Breast epithelium (tissue), 4 donors: ENCODE measurements at regions not wholly inside any gene's neighbourhood (a gene's known extent, or its start where the extent isn't known, plus 50 kb on each side); places are given as distances from the start of the nearest gene placed in this dataset.

ENCODE experiments used
- DNase-seq, 2 donors: peaks; one replicate each; pipeline ENCODE4 v3.0.0-alpha.2; 2019; ENCODE audit warnings: low spot score in 2 of 2
- H3K27ac ChIP-seq, 2 donors: fragments of 200-600 bp; sonication (generic) in 1 of 2; one replicate each; pipeline ENCODE4 v1.5.1; 2016 to 2019; ENCODE audit warnings: mild to moderate bottlenecking in 1 of 2
- H3K27me3 ChIP-seq, 2 donors: fragments of 200-600 bp; sonication (generic) in 1 of 2; one replicate each; pipeline versions ENCODE4 v1.5.1 to v1.6.0; 2017 to 2019; ENCODE audit warnings: control low read depth in 1 of 2, mild to moderate bottlenecking in 1 of 2
- H3K36me3 ChIP-seq: fragments of 200-600 bp; one replicate; pipeline ENCODE4 v1.5.1; 2019
- H3K4me1 ChIP-seq, 2 donors: fragments of 200-600 bp; sonication (generic); one replicate each; pipeline ENCODE4 v1.5.1; 2016 to 2019; ENCODE audit warnings: control low read depth in 1 of 2
- H3K4me3 ChIP-seq, 3 donors: fragments of 200-600 bp; sonication (generic); 1 replicate in 2 of 3; 2 replicates in 1 of 3; pipeline ENCODE4 v1.5.1; 2016 to 2019; ENCODE audit warnings: mild to moderate bottlenecking in 3 of 3, moderate library complexity in 2 of 3
- H3K9me3 ChIP-seq, 2 donors: fragments of 200-600 bp; sonication (generic) in 1 of 2; one replicate each; pipeline ENCODE4 v1.5.1; 2016 to 2019; ENCODE audit warnings: control low read depth in 1 of 2
- POLR2A ChIP-seq: fragments of 450-650 bp; IDR thresholded peaks from one replicate; pipeline ENCODE4 v1.6.1; 2016; ENCODE audit warnings: antibody characterized with exemption, mild to moderate bottlenecking, moderate library complexity
- POLR2AphosphoS5 ChIP-seq, 3 donors: sonication (generic); formaldehyde crosslinking; IDR thresholded peaks; one replicate each; pipeline ENCODE4 v1.6.1; 2017; ENCODE audit warnings: antibody characterized with exemption in 3 of 3
- intact Hi-C: fragments of 100-400 bp; cut with DNase I; formaldehyde crosslinking; loops from one replicate; pipeline ENCODE4 v1.15.1; 2023; ENCODE audit warnings: low total_unique reads
- TF ChIP-seq, protein P1 (sequence below), 3 donors: fragments of 450-650 bp; IDR thresholded peaks; one replicate each; pipeline ENCODE4 v1.5.1; 2016 to 2017; ENCODE audit warnings: antibody characterized with exemption in 3 of 3, mild to moderate bottlenecking in 3 of 3, moderate library complexity in 3 of 3

DNA sequence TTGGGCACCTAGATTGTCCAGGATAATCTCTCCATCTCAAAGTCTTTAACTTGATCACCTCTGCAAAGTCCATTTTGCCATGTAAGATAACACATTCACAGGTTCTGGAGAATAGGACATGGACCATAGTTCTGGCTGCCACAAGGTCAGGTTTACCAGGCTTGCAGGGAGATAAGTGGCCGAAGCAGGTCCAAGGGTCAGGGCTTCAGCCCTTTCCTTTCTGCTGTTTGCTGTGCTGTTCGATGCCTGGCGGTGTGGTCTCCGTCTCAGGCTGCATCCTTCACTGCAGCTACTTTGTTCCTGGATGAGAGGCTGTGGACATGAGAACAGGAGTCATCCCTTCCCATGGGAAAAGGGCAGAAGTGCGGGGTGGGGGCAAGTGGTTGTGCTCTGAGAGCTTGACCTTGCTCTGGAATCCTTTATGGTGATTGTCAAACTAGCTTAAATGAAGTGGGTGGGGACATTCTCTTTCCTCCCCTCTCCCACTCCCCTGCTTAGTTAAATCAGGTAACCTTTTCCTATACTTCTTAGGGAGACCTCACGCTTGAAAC, 320.2 kb upstream of the C2CD4B start:
- Histone ChIP-seq H3K27ac (peak overlapping the region; percentile 16 to 26), H3K4me3 (no peak overlapping the region), H3K27me3 (no peaks in the 10 kb centered on the region), H3K9me3 (no peaks in the 10 kb centered on the region), H3K36me3 (no peaks in the 10 kb centered on the region), H3K4me1 (no peaks in the 10 kb centered on the region)
- intact Hi-C loops = no loop called here
- no peak for DNase-seq
- TF ChIP-seq POLR2AphosphoS5 (IDR thresholded peaks at IDR 0.05) (no peak), POLR2A (no peak)
- TF ChIP-seq, protein P1, sequence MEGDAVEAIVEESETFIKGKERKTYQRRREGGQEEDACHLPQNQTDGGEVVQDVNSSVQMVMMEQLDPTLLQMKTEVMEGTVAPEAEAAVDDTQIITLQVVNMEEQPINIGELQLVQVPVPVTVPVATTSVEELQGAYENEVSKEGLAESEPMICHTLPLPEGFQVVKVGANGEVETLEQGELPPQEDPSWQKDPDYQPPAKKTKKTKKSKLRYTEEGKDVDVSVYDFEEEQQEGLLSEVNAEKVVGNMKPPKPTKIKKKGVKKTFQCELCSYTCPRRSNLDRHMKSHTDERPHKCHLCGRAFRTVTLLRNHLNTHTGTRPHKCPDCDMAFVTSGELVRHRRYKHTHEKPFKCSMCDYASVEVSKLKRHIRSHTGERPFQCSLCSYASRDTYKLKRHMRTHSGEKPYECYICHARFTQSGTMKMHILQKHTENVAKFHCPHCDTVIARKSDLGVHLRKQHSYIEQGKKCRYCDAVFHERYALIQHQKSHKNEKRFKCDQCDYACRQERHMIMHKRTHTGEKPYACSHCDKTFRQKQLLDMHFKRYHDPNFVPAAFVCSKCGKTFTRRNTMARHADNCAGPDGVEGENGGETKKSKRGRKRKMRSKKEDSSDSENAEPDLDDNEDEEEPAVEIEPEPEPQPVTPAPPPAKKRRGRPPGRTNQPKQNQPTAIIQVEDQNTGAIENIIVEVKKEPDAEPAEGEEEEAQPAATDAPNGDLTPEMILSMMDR (IDR thresholded peaks at IDR 0.05) = no peak

DNA sequence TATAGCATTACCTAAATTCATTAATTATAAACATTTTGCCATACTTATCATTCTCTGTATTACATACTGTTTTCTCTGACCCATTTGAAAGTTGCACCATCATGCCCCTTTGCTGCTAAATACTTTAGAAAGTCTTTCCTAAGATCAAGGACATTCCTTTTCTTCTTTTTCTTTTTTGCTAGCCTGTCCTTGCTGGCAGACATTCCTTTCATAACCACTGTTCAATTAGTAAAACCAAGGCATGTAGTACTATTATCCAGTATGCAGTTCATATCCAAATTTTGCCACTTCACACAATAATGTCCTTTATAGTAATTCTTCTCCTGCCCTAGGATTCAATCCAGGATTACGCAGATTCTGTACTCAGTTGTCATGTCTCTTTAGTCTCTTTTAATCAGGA, 321.0 kb upstream of the C2CD4B start:
- Histone ChIP-seq H3K9me3 (no peaks in the 10 kb centered on the region), H3K36me3 (no peaks in the 10 kb centered on the region), H3K4me3 (no peak overlapping the region), H3K4me1 (no peaks in the 10 kb centered on the region), H3K27me3 (no peaks in the 10 kb centered on the region), H3K27ac (peak overlapping the region in 1 of 2 donors; percentile 29)
- TF ChIP-seq POLR2AphosphoS5 (IDR thresholded peaks at IDR 0.05) (no peak), POLR2A (no peak)
- TF ChIP-seq, protein P1 (IDR thresholded peaks at IDR 0.05) = no peak
- intact Hi-C loops = no loop called here
- no peak for DNase-seq

DNA sequence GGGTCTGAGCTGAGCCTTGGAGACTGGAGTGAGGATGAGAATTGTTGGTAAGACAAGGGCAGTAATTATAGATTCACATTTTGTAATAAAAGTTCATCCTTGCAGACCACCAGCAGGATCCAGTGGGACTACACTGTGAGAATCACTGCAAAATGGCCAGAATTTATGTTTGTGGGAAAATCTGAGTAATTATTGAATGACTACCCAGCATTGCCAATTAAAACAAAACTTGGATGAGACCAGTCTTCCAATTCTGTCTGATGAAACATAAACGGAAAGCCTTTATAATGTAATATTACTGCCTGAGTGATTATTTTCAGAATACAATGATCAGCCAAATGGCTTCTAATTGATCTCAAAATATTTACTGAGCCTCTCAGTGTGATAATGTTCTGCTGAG, 323.3 kb upstream of the C2CD4B start:
- Histone ChIP-seq H3K9me3 (no peaks in the 10 kb centered on the region), H3K4me1 (no peaks in the 10 kb centered on the region), H3K27me3 (no peaks in the 10 kb centered on the region), H3K27ac (no peak overlapping the region), H3K36me3 (no peaks in the 10 kb centered on the region), H3K4me3 (no peak overlapping the region)
- intact Hi-C loops = no loop called here
- no peak for DNase-seq
- TF ChIP-seq, protein P1 (IDR thresholded peaks at IDR 0.05) = no peak
- TF ChIP-seq POLR2AphosphoS5 (IDR thresholded peaks at IDR 0.05) = no peak
- TF ChIP-seq POLR2A = no peak

DNA sequence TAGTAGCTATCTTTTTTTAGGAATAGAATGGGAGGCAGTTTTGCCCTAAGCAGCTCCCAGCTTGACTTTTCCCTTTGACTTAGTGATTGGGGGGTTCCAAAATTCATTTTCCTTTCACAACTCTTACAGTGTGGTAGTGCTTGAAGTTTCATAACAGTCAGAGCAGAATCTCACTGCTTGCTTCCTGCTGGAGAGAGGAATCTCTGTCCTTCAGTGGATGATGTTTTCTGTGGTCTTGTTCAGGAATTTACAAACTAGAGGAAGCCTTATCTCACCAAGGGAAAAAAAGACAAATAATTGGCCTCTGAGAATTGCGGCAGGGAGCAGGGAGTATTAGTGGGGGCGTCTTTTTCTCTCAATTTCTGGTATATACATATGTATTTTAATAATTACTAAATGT, 326.6 kb upstream of the C2CD4B start:
- Histone ChIP-seq H3K4me1 (no peaks in the 10 kb centered on the region), H3K27me3 (no peaks in the 10 kb centered on the region), H3K36me3 (no peaks in the 10 kb centered on the region), H3K4me3 (no peak overlapping the region), H3K9me3 (no peaks in the 10 kb centered on the region), H3K27ac (no peak overlapping the region)
- DNase-seq = no peak
- TF ChIP-seq POLR2AphosphoS5 (IDR thresholded peaks at IDR 0.05) (no peak), POLR2A (no peak)
- TF ChIP-seq, protein P1 (IDR thresholded peaks at IDR 0.05) = no peak
- intact Hi-C loops = loop anchor here (2.0 kb wide), 1 partner anchor 31 kb away; no protein-coding TSS in a partner anchor

DNA sequence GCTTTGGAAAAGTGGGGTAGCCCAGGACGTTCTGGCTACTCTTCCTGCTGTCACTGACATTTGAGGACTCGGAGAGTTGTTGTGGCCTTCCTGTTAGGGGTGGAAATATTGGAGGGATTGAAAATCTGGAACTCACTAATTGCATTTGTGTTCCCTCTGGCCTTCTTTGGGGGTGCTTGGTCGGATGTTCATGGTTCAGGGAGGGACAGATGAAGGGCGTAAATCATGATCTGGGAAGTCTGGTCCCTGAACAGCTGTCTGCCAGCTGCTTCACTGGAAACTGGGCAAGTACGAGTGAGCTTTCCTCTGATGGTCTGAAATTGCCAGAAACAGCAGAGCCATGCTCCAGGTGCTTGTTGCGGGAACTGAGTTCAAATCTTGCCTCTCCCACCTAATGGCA, 327.8 kb upstream of the C2CD4B start:
- Histone ChIP-seq H3K9me3 (no peaks in the 10 kb centered on the region), H3K4me1 (no peaks in the 10 kb centered on the region), H3K36me3 (no peaks in the 10 kb centered on the region), H3K4me3 (no peak overlapping the region), H3K27me3 (no peaks in the 10 kb centered on the region), H3K27ac (no peak overlapping the region)
- intact Hi-C loops = loop anchor here (2.0 kb wide), 1 partner anchor 30 kb away; no protein-coding TSS in a partner anchor
- TF ChIP-seq POLR2A = no peak
- no peak for TF ChIP-seq POLR2AphosphoS5 (IDR thresholded peaks at IDR 0.05)
- TF ChIP-seq, protein P1 (IDR thresholded peaks at IDR 0.05) = no peak
- DNase-seq = no peak
